ENCODE measurements at regions not wholly inside any gene's neighbourhood (a gene's known extent, or its start where the extent isn't known, plus 50 kb on each side); places are given as distances from the start of the nearest gene placed in this dataset.
"Not testable (repeated sequence)": the region's sequence is repeated elsewhere in the genome, so short reads cannot be mapped to it uniquely, and the experiment has no call there.

- not testable (repeated sequence) for H3K4me3 ChIP-seq (ENCODE audit: low read depth, low read length)
These were observed 214.8 kb upstream of the ZNF469 start for GRCh38 chr16:88167798-88168556.

- H3K4me3 ChIP-seq (ENCODE audit: low read depth, low read length): not testable (repeated sequence)
These were observed 214.2 kb upstream of the ZNF469 start for GRCh38 chr16:88168557-88168949.

GRCh38 chr16:88169136-88169830, 213.5 kb upstream of the ZNF469 start:
- H3K4me3 ChIP-seq (ENCODE audit: low read depth, low read length): not testable (repeated sequence)

- H3K4me3 ChIP-seq (ENCODE audit: low read depth, low read length): not testable (repeated sequence)
These were observed 213.0 kb upstream of the ZNF469 start for GRCh38 chr16:88169831-88170165.

- H3K4me3 ChIP-seq (ENCODE audit: low read depth, low read length): no peak overlapping the region
- TF ChIP-seq CTCF (IDR thresholded peaks at IDR 0.05; ENCODE audit: borderline replicate concordance, insufficient read depth, low read depth, low read length): no peak
These were observed 212.2 kb upstream of the ZNF469 start for GRCh38 chr16:88170528-88170991.

- H3K4me3 ChIP-seq (ENCODE audit: low read depth, low read length): not testable (repeated sequence)
These were observed 211.6 kb upstream of the ZNF469 start for GRCh38 chr16:88171126-88171525.

GRCh38 chr16:88176184-88176583, 206.6 kb upstream of the ZNF469 start:
- not testable (repeated sequence) for H3K4me3 ChIP-seq (ENCODE audit: low read depth, low read length)

- not testable (repeated sequence) for H3K4me3 ChIP-seq (ENCODE audit: low read depth, low read length)
These were observed 206.1 kb upstream of the ZNF469 start for GRCh38 chr16:88176591-88177180.

- H3K4me3 ChIP-seq (ENCODE audit: low read depth, low read length): not testable (repeated sequence)
These were observed 204.5 kb upstream of the ZNF469 start for GRCh38 chr16:88178251-88178650.

GRCh38 chr16:88178896-88179295, 203.9 kb upstream of the ZNF469 start:
- H3K4me3 ChIP-seq (ENCODE audit: low read depth, low read length): not testable (repeated sequence)

GRCh38 chr16:88182967-88183881, 199.5 kb upstream of the ZNF469 start:
- H3K4me3 ChIP-seq (ENCODE audit: low read depth, low read length): not testable (repeated sequence)

GRCh38 chr16:88184053-88184452, 198.7 kb upstream of the ZNF469 start:
- not testable (repeated sequence) for H3K4me3 ChIP-seq (ENCODE audit: low read depth, low read length)

GRCh38 chr16:88184566-88185355, 198.0 kb upstream of the ZNF469 start:
- H3K4me3 ChIP-seq (ENCODE audit: low read depth, low read length): not testable (repeated sequence)

GRCh38 chr16:88185406-88185805, 197.4 kb upstream of the ZNF469 start:
- H3K4me3 ChIP-seq (ENCODE audit: low read depth, low read length): not testable (repeated sequence)

- H3K4me3 ChIP-seq (ENCODE audit: low read depth, low read length): not testable (repeated sequence)
These were observed 196.5 kb upstream of the ZNF469 start for GRCh38 chr16:88185976-88186888.

GRCh38 chr16:88186889-88187870, 195.6 kb upstream of the ZNF469 start:
- not testable (repeated sequence) for H3K4me3 ChIP-seq (ENCODE audit: low read depth, low read length)

Data from GM12875 (cell line).